Left renal cortex interstitium (tissue), 4 donors: ENCODE measurements at regions not wholly inside any gene's neighbourhood (a gene's known extent, or its start where the extent isn't known, plus 50 kb on each side); places are given as distances from the start of the nearest gene placed in this dataset.

Experiments used
- DNase-seq, 4 donors: peaks; one replicate each; pipeline ENCODE4 v3.0.0-alpha.2; 2013; ENCODE audit warnings: low read depth in 4 of 4, low spot score in 2 of 4, missing footprints in 1 of 4

GRCh38 chr4:38308728-38309311, 348.6 kb downstream of the PTTG2 start:
- DNase-seq = no peak

GRCh38 chr4:38309471-38309870, 349.3 kb downstream of the PTTG2 start:
- no peak for DNase-seq

- no peak for DNase-seq
Measured at GRCh38 chr4:38310446-38311043, 350.3 kb downstream of the PTTG2 start.

- DNase-seq = no peak
Measured at GRCh38 chr4:38311495-38312126, 351.4 kb downstream of the PTTG2 start.

GRCh38 chr4:38313175-38313574, 350.8 kb upstream of the KLF3 start:
- no peak for DNase-seq

GRCh38 chr4:38313999-38314561, 349.9 kb upstream of the KLF3 start:
- no peak for DNase-seq

- no peak for DNase-seq
Measured at GRCh38 chr4:38314663-38315062, 349.3 kb upstream of the KLF3 start.

GRCh38 chr4:38315286-38315685, 348.7 kb upstream of the KLF3 start:
- no peak for DNase-seq

- no peak for DNase-seq
Measured at GRCh38 chr4:38316045-38316444, 348.0 kb upstream of the KLF3 start.

- DNase-seq = no peak
Measured at GRCh38 chr4:38317041-38317674, 346.8 kb upstream of the KLF3 start.

GRCh38 chr4:38318737-38319455, 345.1 kb upstream of the KLF3 start:
- DNase-seq = peak; percentile 72 to 88 (median 84)

GRCh38 chr4:38319456-38320342, 344.3 kb upstream of the KLF3 start:
- peak; percentile 84 to 94 (median 89) for DNase-seq

- DNase-seq = no peak
Measured at GRCh38 chr4:38320343-38320695, 343.7 kb upstream of the KLF3 start.

- no peak for DNase-seq
Measured at GRCh38 chr4:38320833-38321232, 343.2 kb upstream of the KLF3 start.

- DNase-seq = no peak
Measured at GRCh38 chr4:38322714-38323113, 341.3 kb upstream of the KLF3 start.

- no peak for DNase-seq
Measured at GRCh38 chr4:38323141-38323641, 340.8 kb upstream of the KLF3 start.

- no peak for DNase-seq
Measured at GRCh38 chr4:38324861-38325628, 339.0 kb upstream of the KLF3 start.

- no peak for DNase-seq
Measured at GRCh38 chr4:38325629-38325913, 338.4 kb upstream of the KLF3 start.

GRCh38 chr4:38326499-38326898, 337.5 kb upstream of the KLF3 start:
- DNase-seq = no peak
